Fibroblast of skin of abdomen (primary cell): ENCODE measurements at regions not wholly inside any gene's neighbourhood (a gene's known extent, or its start where the extent isn't known, plus 50 kb on each side); places are given as distances from the start of the nearest gene placed in this dataset.
"Not testable (repeated sequence)": the region's sequence is repeated elsewhere in the genome, so short reads cannot be mapped to it uniquely, and the experiment has no call there.

Source experiments
- DNase-seq: peaks from one replicate; pipeline ENCODE4 v3.0.0-alpha.2; 2013

GRCh38 chr5:83001796-83002381 lies 75.3 kb downstream of the TMEM167A start:
- no peak for DNase-seq

- DNase-seq, result no peak
Observed at GRCh38 chr5:83000922-83001321, 76.3 kb downstream of the TMEM167A start.

- DNase-seq, result peak; percentile 58
Observed at GRCh38 chr5:83000428-83000827, 76.8 kb downstream of the TMEM167A start.

- no peak for DNase-seq
Observed at GRCh38 chr5:82993416-82993815, 83.8 kb downstream of the TMEM167A start.

GRCh38 chr5:82992646-82993045 lies 84.5 kb downstream of the TMEM167A start:
- DNase-seq, result no peak

- DNase-seq, result no peak
Observed at GRCh38 chr5:82991678-82992323, 85.4 kb downstream of the TMEM167A start.

- DNase-seq, result no peak
Observed at GRCh38 chr5:82991059-82991458, 86.1 kb downstream of the TMEM167A start.

- no peak for DNase-seq
Observed at GRCh38 chr5:82987188-82987587, 90.0 kb downstream of the TMEM167A start.

- no peak for DNase-seq
Observed at GRCh38 chr5:82986404-82986803, 90.8 kb downstream of the TMEM167A start.

GRCh38 chr5:82985763-82986162 lies 91.4 kb downstream of the TMEM167A start:
- no peak for DNase-seq

- DNase-seq, result no peak
Observed at GRCh38 chr5:82984786-82985735, 92.1 kb downstream of the TMEM167A start.

- DNase-seq, result no peak
Observed at GRCh38 chr5:82982846-82983245, 94.3 kb downstream of the TMEM167A start.

- DNase-seq, result peak; percentile 25
Observed at GRCh38 chr5:82976887-82977286, 100.3 kb downstream of the TMEM167A start.

- no peak for DNase-seq
Observed at GRCh38 chr5:82975812-82976211, 101.4 kb downstream of the TMEM167A start.

GRCh38 chr5:82975396-82975795 lies 101.8 kb downstream of the TMEM167A start:
- DNase-seq, result no peak

GRCh38 chr5:82974346-82974745 lies 102.8 kb downstream of the TMEM167A start:
- DNase-seq, result not testable (repeated sequence)

GRCh38 chr5:82971901-82972300 lies 105.3 kb downstream of the TMEM167A start:
- no peak for DNase-seq

- DNase-seq, result not testable (repeated sequence)
Observed at GRCh38 chr5:82971034-82971806, 106.0 kb downstream of the TMEM167A start.

- DNase-seq, result not testable (repeated sequence)
Observed at GRCh38 chr5:82969221-82969976, 107.8 kb downstream of the TMEM167A start.

GRCh38 chr5:82967072-82967471 lies 110.1 kb downstream of the TMEM167A start:
- DNase-seq, result no peak

GRCh38 chr5:82959466-82959865 lies 117.7 kb downstream of the TMEM167A start:
- DNase-seq, result no peak

- no peak for DNase-seq
Observed at GRCh38 chr5:82956600-82956999, 120.6 kb downstream of the TMEM167A start.
